Lower leg skin (tissue), 4 donors: ENCODE measurements at regions not wholly inside any gene's neighbourhood (a gene's known extent, or its start where the extent isn't known, plus 50 kb on each side); places are given as distances from the start of the nearest gene placed in this dataset.

Experiments
- DNase-seq, 2 donors: peaks; one replicate each; pipeline ENCODE4 v3.0.0-alpha.2; 2019; ENCODE audit warnings: low spot score in 2 of 2
- H3K4me3 ChIP-seq: fragments of 200-600 bp; sonication (generic); 2 replicates; pipeline ENCODE4 v1.5.1; 2017; ENCODE audit warnings: mild to moderate bottlenecking, low read depth; ENCODE audit not compliant: poor library complexity, severe bottlenecking
- POLR2A ChIP-seq, 2 donors: fragments of 450-650 bp; IDR thresholded peaks; one replicate each; pipeline ENCODE4 v1.6.1; 2016 to 2017; ENCODE audit warnings: antibody characterized with exemption in 2 of 2, mild to moderate bottlenecking in 1 of 2, moderate library complexity in 1 of 2
- WGBS, 2 donors: methylation state at CpG; one replicate each; pipeline ENCODE4 v1.1.5; 2018; 5-methylcytosine and 5-hydroxymethylcytosine counted together
- intact Hi-C: fragments of 100-400 bp; cut with DNase I; formaldehyde crosslinking; loops from one replicate; pipeline ENCODE4 v1.15.0; 2023; ENCODE audit warnings: low total_unique reads
- TF ChIP-seq, protein P1 (sequence below), 3 donors: fragments of 450-650 bp; IDR thresholded peaks; one replicate each; pipeline ENCODE4 v1.5.1; 2016; ENCODE audit warnings: antibody characterized with exemption in 3 of 3, mild to moderate bottlenecking in 3 of 3, moderate library complexity in 2 of 3

DNA sequence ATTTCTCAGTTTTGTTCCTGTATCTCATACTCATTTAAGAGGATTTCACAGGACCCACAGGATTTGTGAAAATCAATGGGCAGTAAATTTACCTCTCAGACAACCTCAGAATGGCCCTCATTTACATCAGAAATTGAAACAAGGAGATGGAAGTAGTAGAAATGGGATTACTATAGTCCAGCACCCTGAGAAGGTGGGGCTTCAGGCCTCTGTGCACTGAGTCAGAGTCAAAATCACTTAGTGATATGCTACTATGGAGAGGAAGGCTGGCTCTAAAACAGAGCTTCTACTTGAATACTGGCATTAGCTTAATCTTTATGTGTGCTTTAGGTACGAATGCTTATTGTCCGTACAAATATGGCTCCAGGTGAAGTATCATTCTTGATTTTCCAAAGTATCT lies 159.3 kb downstream of the CEP120 start:
- no peak for DNase-seq
- H3K4me3 ChIP-seq: no peak overlapping the region
- intact Hi-C loops: no loop called here
- WGBS, 2 donors: 90 to 97% methylated on average over 2 of the region's 2 CpGs
- TF ChIP-seq POLR2A (IDR thresholded peaks at IDR 0.05): no peak
- TF ChIP-seq, protein P1, sequence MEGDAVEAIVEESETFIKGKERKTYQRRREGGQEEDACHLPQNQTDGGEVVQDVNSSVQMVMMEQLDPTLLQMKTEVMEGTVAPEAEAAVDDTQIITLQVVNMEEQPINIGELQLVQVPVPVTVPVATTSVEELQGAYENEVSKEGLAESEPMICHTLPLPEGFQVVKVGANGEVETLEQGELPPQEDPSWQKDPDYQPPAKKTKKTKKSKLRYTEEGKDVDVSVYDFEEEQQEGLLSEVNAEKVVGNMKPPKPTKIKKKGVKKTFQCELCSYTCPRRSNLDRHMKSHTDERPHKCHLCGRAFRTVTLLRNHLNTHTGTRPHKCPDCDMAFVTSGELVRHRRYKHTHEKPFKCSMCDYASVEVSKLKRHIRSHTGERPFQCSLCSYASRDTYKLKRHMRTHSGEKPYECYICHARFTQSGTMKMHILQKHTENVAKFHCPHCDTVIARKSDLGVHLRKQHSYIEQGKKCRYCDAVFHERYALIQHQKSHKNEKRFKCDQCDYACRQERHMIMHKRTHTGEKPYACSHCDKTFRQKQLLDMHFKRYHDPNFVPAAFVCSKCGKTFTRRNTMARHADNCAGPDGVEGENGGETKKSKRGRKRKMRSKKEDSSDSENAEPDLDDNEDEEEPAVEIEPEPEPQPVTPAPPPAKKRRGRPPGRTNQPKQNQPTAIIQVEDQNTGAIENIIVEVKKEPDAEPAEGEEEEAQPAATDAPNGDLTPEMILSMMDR (IDR thresholded peaks at IDR 0.05): no peak

DNA sequence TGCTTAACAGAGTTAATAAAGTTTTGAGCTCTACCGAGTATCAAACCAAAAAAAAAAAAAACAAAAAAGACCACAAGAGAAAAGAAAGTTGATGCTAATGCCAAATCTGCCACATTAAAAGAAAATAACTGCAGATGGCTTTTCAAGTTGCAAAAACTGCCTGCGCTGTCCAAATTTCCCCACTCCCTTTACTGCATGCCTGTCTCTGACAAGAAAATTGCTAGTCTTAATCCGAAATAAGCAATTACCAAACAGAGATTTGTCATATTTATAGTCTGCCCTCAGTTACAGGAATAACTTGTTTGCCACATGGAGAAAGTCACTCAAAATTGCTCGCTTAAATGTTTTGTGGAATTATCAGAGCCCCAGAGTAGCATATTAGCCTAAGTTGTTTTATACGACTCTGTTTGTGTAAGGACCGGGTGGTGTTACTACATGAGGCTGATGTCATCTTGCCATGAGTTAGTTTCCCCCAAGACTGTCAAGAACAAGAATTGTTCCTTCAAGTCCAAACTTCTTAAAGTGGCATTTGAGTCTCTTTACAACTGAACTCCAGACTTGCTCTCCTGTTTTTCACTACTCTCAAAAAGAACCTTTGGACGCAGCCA lies 160.9 kb downstream of the CEP120 start:
- no peak for DNase-seq

DNA sequence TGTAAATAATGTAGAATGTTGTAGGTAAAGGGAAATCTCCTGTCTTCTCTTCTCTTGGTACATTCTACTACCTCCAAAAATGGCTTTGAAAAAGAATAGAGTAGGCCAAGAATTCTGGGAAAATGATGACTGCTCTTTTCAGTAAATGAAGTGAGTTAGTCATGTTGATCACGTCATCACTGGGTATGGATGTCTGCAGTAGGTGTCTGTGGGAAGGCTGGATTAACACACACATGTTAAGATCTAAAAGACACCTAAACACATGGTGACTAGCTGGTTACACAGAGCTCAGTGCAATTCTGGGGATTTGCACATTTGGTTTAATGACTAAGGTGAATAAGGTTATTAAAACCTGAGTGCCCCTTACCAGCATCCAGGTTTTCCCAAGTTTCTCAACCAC lies 161.5 kb downstream of the CEP120 start:
- no peak for TF ChIP-seq POLR2A (IDR thresholded peaks at IDR 0.05)
- TF ChIP-seq, protein P1 (IDR thresholded peaks at IDR 0.05): no peak
- WGBS, 2 donors: 39 to 40% methylated on average over 1 of the region's 1 CpG
- no peak overlapping the region for H3K4me3 ChIP-seq
- intact Hi-C loops: no loop called here
- no peak for DNase-seq

More for the DNA sequence above, 160.9 kb downstream of the CEP120 start:
- WGBS, 2 donors: 30 to 33% methylated on average over 7 of the region's 7 CpGs
- TF ChIP-seq POLR2A (IDR thresholded peaks at IDR 0.05): no peak
- TF ChIP-seq, protein P1 (IDR thresholded peaks at IDR 0.05): no peak
- intact Hi-C loops: no loop called here
- no peak overlapping the region for H3K4me3 ChIP-seq

DNA sequence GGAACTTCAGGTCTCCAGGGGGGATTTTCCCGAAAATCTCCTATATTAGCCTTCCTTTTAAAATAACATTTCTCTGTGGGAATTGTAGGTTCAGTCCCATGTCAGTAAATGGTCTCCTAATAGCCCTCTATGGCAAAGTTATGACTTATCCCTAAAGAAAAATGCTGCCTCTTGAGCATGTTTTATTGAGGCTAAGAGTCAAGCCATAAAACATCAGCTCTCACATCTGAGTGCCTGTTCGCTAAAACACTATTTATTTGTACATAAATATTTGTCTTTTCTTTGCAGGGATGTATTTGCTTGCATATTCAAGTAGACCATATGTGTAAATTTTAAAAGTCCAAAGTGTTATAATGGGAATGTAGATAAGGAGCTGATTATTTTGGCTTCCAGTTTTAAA lies 160.4 kb downstream of the PRDM6 start:
- no peak for DNase-seq
- TF ChIP-seq, protein P1 (IDR thresholded peaks at IDR 0.05): no peak
- TF ChIP-seq POLR2A (IDR thresholded peaks at IDR 0.05): no peak
- 83 to 84% methylated on average over 2 of the region's 2 CpGs for WGBS, 2 donors
- no peak overlapping the region for H3K4me3 ChIP-seq
- intact Hi-C loops: no loop called here

DNA sequence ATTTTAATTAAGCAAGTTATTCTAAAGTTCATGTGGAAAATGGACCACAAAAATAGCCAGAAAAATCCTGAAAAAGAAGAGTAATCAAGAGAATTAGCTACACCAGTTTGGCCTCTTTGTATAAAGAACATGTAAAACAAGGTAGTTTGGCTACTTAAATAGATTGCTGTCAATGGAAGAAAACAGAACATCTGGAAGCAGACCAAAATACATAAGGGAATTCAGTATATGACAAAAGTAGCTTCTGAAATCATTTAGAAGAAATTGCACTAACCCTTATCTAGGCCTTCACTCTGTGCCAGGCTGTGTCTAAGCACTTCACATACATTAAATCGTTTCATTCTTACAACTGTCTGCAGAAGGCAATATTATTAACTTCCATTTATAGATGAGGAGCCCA lies 156.6 kb downstream of the PRDM6 start:
- intact Hi-C loops: no loop called here
- no peak overlapping the region for H3K4me3 ChIP-seq
- WGBS, 2 donors: 40 to 62% methylated on average over 1 of the region's 1 CpG
- no peak for TF ChIP-seq POLR2A (IDR thresholded peaks at IDR 0.05)
- TF ChIP-seq, protein P1 (IDR thresholded peaks at IDR 0.05): no peak
- DNase-seq: no peak

DNA sequence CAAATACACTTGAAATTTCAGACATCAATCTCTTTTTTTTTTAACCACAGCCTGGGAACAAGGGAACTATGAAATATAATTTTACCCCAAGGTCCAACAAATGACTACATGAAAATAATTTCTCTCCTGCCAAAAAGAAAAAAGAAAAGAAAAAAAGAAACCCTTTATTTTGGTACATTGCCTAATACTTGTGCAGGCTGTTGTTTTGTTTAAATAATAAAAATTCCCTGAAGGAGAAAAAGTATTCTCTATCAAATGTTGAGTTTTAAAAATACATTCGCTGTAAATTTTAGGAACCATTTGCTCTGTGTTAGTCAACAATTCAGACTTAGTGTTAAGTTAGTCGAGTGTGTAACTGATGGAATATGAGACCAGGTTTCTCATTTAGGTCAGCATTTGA lies 155.4 kb downstream of the PRDM6 start:
- H3K4me3 ChIP-seq: no peak overlapping the region
- 62 to 67% methylated on average over 2 of the region's 2 CpGs for WGBS, 2 donors
- intact Hi-C loops: no loop called here
- TF ChIP-seq, protein P1 (IDR thresholded peaks at IDR 0.05): no peak
- no peak for TF ChIP-seq POLR2A (IDR thresholded peaks at IDR 0.05)
- DNase-seq: no peak
